Head of caudate nucleus (tissue), 42 donors: ENCODE measurements at regions not wholly inside any gene's neighbourhood (a gene's known extent, or its start where the extent isn't known, plus 50 kb on each side); places are given as distances from the start of the nearest gene placed in this dataset.

Experiments
- DNase-seq, 42 donors: peaks; one replicate each; pipeline versions ENCODE4 v3.0.0 to v3.0.0-alpha.2; 2020 to 2021; ENCODE audit warnings: mixed read lengths in 7 of 42
- intact Hi-C: fragments of 100-400 bp; cut with DNase I; formaldehyde crosslinking; loops from one replicate; pipeline ENCODE4 v1.15.0; 2022

DNA sequence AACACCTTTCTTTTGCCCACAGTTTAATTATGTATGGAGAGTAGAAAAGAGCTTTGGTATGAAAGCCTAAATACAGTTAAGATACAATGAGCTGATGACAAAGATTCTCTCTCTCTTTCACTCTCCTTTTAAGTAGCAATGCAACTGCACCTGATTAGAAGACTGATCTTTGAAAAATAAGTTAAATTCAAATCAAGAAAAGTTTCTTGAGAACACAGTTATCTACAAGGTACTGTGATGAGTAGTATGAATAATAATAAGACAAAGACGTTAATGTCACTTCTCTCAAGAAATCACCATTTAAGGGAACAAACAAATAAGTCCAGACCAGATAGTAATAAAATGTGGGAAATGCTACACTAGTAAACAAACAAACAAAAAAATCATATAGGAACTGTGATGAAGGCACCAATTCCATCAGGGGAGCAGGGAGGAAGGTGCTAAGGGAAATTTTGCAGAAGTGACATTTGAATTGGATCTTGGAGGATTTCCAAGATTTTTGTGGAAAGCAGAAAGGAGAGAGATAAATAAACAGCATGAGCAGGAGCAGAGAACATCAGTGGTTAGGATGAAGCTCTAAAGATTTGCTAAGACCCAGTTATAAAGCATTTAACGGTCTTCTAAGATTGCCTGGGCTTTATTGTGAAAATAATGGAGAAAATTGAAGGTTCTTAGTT lies 65.2 kb upstream of the STK38L start:
- intact Hi-C loops: no loop called here
- DNase-seq: no peak

GRCh38 chr12:27179400-27180214 lies 64.5 kb upstream of the STK38L start:
- intact Hi-C loops: no loop called here
- peak in 15 of 42 donors; percentile 7 to 68 (median 31) for DNase-seq

GRCh38 chr12:27180906-27181505 lies 63.1 kb upstream of the STK38L start:
- no peak for DNase-seq
- intact Hi-C loops: no loop called here

- intact Hi-C loops: no loop called here
- no peak for DNase-seq
These were observed 60.7 kb upstream of the STK38L start for GRCh38 chr12:27183342-27183741.

DNA sequence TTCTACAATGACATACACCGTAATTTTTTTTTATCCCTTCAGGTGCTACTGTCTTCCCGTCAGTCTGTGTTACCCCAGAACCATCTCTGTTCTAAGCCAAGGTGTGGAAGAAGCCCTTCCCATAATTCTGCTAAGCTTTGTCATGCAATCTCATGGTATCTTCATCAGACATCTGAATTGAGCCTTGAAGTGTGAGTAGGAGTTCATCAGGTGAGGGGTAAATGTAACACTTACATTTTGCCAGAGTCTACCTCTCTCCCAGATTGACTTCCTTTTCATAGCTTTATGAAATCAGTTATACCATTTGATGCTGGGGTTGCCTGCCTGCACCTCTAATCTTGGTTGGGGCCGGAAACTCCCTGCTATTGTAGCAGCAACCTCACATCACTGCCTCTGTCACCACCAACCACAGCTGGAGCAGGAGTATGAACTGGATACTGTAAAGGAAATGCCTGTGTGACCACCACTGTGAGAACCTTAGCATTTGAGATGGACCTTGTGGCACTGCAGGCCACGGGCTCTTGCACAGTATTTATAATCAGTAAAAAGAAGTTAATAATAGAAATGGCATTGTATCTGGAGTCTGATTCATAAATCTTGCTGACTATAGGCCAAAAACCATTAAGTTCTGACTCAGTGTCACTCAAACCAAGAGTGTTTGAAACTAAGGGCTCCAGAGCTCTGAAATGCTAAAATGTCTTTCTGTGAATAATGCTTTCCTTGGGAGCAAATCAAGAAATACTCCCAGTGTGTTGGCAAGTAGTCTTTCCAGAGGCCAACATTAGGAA lies 58.7 kb upstream of the STK38L start:
- DNase-seq: no peak
- intact Hi-C loops: no loop called here

- intact Hi-C loops: no loop called here
- DNase-seq: no peak
These were observed 57.9 kb upstream of the STK38L start for GRCh38 chr12:27186022-27186839.

DNA sequence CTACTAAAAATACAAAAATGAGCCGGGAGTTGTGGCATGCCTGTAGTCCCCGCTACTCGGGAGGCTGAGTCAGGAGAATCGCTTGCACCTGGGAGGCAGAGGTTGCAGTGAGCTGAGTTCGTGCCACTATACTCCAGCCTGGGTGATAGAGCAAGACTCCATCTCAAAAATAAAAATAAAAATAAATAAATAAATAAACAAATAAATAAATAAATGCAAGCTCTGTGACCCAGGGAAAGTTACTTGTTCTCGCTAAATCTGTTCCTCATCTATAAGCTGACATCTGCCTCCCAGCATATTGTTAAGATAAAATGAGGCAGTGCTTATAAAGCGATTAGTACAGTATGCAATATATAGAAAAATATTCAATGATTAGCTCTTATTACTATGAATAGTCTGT lies 56.4 kb upstream of the STK38L start:
- no peak for DNase-seq
- intact Hi-C loops: no loop called here

- DNase-seq: no peak
- intact Hi-C loops: no loop called here
These were observed 53.3 kb upstream of the STK38L start for GRCh38 chr12:27190761-27191160.

DNA sequence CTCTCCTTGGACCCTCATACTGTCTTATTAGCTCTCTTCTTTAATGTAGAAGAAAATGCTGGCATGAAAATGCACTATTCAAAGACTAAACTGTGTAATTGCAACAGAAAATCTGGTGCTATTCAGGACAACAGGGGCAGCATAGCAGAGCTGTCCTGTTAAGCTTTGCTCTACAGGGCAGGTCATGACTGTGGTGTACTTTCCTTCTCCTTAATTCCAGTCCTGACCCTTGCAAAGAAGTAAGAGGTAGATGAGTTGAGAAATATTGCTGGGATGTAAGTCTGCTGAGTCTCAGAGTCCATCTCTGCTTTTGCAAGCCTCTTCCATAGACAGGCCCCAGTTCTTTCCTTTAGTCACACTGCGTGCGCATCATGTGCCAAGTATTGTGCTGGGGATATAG lies 52.6 kb upstream of the STK38L start:
- DNase-seq: no peak
- intact Hi-C loops: no loop called here

DNA sequence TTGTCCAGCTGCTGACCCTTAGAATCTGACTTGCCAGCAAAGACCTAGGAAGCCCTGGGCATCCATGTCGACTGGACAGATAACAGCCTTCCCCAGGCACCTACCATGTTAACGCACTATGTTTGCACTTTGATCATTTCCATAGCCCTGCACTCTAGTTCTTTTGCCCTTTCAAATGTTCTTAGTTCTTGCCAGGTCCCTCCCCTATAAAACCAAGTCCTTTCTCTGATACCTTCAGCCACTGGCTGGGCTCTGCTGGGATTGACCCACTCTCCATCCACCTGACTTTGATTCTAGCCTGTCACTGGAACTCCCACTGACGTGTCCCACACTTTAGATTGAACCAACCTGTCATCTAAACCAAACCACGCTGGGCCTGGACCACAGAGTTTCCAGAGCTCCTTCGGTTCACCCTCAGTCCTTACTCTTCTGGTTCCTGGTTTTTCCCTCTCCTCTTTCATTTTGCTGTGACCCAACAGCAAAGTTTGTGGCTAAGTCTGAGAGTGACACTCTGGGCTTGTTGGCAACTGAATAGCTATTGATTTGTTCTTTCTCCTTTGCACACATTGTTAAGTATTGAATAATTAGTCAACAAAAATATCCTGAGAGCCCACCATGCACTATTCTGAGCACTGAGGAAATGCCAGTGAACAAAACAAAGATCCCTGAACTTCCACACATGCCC lies 51.8 kb upstream of the STK38L start:
- intact Hi-C loops: no loop called here
- no peak for DNase-seq

- no peak for DNase-seq
- intact Hi-C loops: no loop called here
These were observed 51.0 kb upstream of the STK38L start for GRCh38 chr12:27193106-27193505.

DNA sequence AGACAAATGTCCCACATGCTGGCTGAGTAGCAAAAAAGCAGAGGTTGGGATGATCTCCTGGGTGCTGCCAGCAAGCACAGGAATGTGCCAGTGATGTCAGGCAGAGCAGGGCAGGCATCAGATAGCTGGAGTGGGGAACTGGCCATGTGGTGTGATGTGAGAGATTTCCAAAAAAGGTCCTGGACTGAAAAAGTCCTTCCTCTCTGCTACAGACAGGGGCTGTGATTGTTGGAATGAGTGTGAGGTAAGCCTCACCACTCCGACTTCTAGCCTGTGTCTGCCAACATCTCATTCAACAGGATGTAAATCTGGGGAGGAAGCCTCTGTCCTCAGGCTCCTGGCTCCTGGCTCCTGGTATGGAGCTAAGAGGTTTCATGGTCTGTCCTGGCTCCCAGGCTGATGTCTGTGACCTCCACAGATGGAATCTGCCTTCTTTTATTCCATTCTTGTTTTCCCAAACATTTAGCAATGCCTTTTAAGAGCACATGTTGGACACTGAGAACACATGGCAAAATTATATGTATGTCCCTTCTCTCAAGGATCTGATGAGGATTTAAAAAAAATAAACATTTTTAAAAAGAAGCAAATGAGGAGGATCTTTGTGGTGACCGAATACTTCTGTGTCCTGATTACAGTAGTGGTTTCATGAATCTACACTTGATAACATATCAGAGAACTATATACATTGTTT lies 50.1 kb upstream of the STK38L start:
- intact Hi-C loops: no loop called here
- no peak for DNase-seq
